GM18508 (cell line): ENCODE measurements at regions not wholly inside any gene's neighbourhood (a gene's known extent, or its start where the extent isn't known, plus 50 kb on each side); places are given as distances from the start of the nearest gene placed in this dataset.

Experiments
- ATAC-seq: cut with Tn5 transposase; IDR thresholded peaks from one replicate; pipeline ENCODE4 v1.9.1; 2021; ENCODE audit warnings: moderate number of reproducible peaks; ENCODE audit not compliant: insufficient read depth, unreplicated experiment

- no peak for ATAC-seq
Measured at GRCh38 chr13:75936791-75937190, 300.7 kb downstream of the LMO7 start.

GRCh38 chr13:75935805-75936204 lies 299.7 kb downstream of the LMO7 start:
- ATAC-seq: no peak

GRCh38 chr13:75934889-75935288 lies 298.8 kb downstream of the LMO7 start:
- no peak for ATAC-seq

GRCh38 chr13:75932636-75933035 lies 296.5 kb downstream of the LMO7 start:
- ATAC-seq: no peak

- ATAC-seq: no peak
Measured at GRCh38 chr13:75931116-75931515, 295.0 kb downstream of the LMO7 start.

- ATAC-seq: no peak
Measured at GRCh38 chr13:75929076-75929475, 292.9 kb downstream of the LMO7 start.

GRCh38 chr13:75927183-75927669 lies 291.1 kb downstream of the LMO7 start:
- no peak for ATAC-seq

GRCh38 chr13:75920536-75920935 lies 284.4 kb downstream of the LMO7 start:
- no peak for ATAC-seq

GRCh38 chr13:75919660-75920199 lies 283.6 kb downstream of the LMO7 start:
- ATAC-seq: no peak

GRCh38 chr13:75915066-75915465 lies 278.9 kb downstream of the LMO7 start:
- ATAC-seq: no peak

GRCh38 chr13:75913925-75914324 lies 277.8 kb downstream of the LMO7 start:
- ATAC-seq: no peak

- no peak for ATAC-seq
Measured at GRCh38 chr13:75910591-75910990, 274.5 kb downstream of the LMO7 start.
